BJ (cell line): ENCODE measurements at regions not wholly inside any gene's neighbourhood (a gene's known extent, or its start where the extent isn't known, plus 50 kb on each side); places are given as distances from the start of the nearest gene placed in this dataset.

ENCODE experiments used
- CTCF ChIA-PET: fragments of 350-600 bp; formaldehyde crosslinking; extraction: SDS; loops from one replicate; lab custom pipeline; 2021; ENCODE audit warnings: antibody characterized with exemption, inconsistent platforms; lab: Yijun Ruan, JAX
- POLR2A ChIA-PET: fragments of 300-600 bp; sonication (Branson Sonifier 250); formaldehyde crosslinking; extraction: SDS; loops from one replicate; lab custom pipeline; 2021; ENCODE audit warnings: antibody characterized with exemption; lab: Charles Lee
- DNase-seq: peaks from one replicate; pipeline ENCODE4 v3.0.0-alpha.2; 2011; ENCODE audit warnings: low read depth
- H3K27me3 ChIP-seq: 2 replicates; pipeline ENCODE4 v1.6.0; 2011; ENCODE audit warnings: low read length; ENCODE audit not compliant: control insufficient read depth, insufficient read depth
- H3K36me3 ChIP-seq: 2 replicates; pipeline ENCODE4 v1.5.1; 2011; ENCODE audit warnings: low read length; ENCODE audit not compliant: control insufficient read depth, insufficient read depth
- H3K4me3 ChIP-seq: 2 replicates; pipeline ENCODE4 v1.5.1; 2011; ENCODE audit warnings: low read depth, mild to moderate bottlenecking, control low read depth, low read length
- TF ChIP-seq, protein P1 (sequence below): IDR thresholded peaks from 2 replicates; pipeline ENCODE4 v1.5.1; 2011; ENCODE audit warnings: low read depth, mild to moderate bottlenecking, control low read depth, inconsistent platforms, low read length, moderate library complexity; ENCODE audit not compliant: insufficient read depth

DNA sequence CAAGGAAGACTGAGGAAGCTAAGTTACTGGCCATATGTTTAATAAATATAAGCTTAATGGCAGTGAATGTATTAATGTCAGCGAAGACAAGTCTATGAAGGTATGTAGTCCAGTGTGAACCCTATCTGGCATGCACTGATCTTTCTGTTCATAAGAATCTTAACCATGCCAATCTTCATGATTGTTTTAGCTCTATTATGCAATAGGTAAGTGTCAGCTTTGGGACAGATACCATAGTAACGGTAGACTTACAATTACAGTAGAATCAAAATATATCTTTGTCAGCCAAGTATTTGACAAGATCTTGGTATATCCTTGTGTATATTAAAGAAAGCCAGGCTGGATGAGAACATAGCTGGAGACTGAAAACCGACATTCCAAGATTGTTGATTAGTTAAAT lies 428.5 kb downstream of the SPRY2 start:
- H3K36me3 ChIP-seq = no peaks in the 10 kb centered on the region
- ChIA-PET POLR2A (no interaction called here), CTCF (interaction anchor here (1.0 kb wide), 1 partner anchor 12 kb away, joined by 3 read pairs; no protein-coding TSS in a partner anchor)
- DNase-seq = no peak
- TF ChIP-seq, protein P1, sequence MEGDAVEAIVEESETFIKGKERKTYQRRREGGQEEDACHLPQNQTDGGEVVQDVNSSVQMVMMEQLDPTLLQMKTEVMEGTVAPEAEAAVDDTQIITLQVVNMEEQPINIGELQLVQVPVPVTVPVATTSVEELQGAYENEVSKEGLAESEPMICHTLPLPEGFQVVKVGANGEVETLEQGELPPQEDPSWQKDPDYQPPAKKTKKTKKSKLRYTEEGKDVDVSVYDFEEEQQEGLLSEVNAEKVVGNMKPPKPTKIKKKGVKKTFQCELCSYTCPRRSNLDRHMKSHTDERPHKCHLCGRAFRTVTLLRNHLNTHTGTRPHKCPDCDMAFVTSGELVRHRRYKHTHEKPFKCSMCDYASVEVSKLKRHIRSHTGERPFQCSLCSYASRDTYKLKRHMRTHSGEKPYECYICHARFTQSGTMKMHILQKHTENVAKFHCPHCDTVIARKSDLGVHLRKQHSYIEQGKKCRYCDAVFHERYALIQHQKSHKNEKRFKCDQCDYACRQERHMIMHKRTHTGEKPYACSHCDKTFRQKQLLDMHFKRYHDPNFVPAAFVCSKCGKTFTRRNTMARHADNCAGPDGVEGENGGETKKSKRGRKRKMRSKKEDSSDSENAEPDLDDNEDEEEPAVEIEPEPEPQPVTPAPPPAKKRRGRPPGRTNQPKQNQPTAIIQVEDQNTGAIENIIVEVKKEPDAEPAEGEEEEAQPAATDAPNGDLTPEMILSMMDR = no peak
- no peaks in the 10 kb centered on the region for H3K27me3 ChIP-seq
- no peak overlapping the region for H3K4me3 ChIP-seq

DNA sequence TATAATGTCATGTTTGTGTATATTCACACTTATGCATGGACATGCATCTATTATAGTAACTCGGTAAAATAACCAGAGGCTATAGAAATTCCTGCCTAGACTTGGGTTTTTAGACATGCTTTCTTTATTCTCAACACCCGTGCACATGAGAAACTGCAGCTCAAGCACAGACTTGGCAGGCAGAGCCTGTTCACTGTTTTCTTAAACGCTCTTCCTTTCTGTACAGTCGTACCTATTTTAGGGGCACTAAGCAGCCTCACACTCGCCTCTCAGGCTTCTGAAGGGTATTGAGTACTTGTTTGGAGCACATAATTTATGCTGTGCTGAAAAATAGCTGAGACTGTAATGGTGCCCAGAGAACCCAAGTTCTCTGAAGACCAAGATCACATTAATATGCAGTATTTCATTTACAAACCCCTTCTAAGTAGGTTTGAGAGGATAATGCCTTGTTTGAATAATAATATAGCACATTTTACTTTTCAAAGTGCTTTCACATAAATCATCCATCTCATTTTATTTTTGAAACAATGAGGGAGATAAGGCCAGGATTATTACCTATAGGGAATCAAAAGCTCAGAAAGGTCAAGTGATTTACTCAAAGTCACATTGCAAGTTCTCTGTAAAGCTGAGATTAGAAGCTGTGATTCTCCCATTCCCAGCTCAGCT lies 429.9 kb downstream of the SPRY2 start:
- TF ChIP-seq, protein P1 = no peak
- ChIA-PET POLR2A (no interaction called here), CTCF (interaction anchor here (1.2 kb wide), 1 partner anchor 10 kb away, joined by 3 read pairs; no protein-coding TSS in a partner anchor)
- DNase-seq = no peak
- Histone ChIP-seq H3K27me3 (no peaks in the 10 kb centered on the region), H3K36me3 (no peaks in the 10 kb centered on the region), H3K4me3 (no peak overlapping the region)

DNA sequence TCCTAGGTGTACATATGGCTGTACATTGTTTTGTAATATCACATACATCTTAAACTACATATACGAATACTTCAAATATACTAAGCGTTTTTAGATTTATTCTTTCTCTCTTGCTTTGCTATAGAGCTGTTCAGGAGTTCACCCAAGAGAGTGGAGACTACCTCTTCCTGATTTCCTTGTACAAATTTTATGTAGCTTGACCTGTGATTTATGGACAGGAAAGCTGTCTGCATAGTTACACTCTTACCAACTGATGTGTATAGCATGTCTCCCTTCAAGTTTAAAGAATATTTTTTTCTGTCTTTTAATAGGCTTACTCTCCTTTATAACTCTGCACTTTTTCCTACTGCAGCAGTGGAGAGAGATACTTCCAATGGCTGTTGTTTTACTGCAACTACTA lies 428.7 kb downstream of the NDFIP2 start:
- CTCF ChIA-PET = no interaction called here
- H3K27me3 ChIP-seq = no peaks in the 10 kb centered on the region
- TF ChIP-seq, protein P1 = no peak
- no peaks in the 10 kb centered on the region for H3K36me3 ChIP-seq
- no peak for DNase-seq
- H3K4me3 ChIP-seq = no peak overlapping the region
- POLR2A ChIA-PET = no interaction called here

DNA sequence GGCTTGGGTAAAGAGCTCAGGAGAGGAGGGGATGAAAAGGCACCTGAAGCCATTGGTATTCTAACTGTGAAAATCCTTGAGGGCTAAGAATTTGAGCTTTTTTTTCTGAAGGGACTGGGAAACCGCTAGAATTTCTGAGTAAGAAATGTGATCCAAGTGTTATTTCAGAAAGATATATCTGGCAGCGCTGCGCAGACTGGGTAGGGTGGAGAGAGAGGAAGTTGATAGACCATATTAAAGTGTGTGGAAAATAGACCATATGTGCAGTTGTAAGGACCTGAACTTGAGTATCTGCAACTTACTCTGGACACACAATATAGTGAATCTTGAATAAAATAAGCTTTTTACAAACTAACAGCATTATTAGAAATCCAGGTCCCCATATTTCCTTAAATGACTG lies 427.4 kb downstream of the NDFIP2 start:
- DNase-seq = no peak
- no peak overlapping the region for H3K4me3 ChIP-seq
- POLR2A ChIA-PET = no interaction called here

GRCh38 chr13:79907527-79907926 lies 426.6 kb downstream of the NDFIP2 start:
- POLR2A ChIA-PET = no interaction called here
- Histone ChIP-seq H3K36me3 (no peaks in the 10 kb centered on the region), H3K4me3 (no peak overlapping the region), H3K27me3 (no peaks in the 10 kb centered on the region)
- TF ChIP-seq, protein P1 = no peak
- CTCF ChIA-PET = interaction anchor here (1.3 kb wide), 1 partner anchor 12 kb away, joined by 3 read pairs; no protein-coding TSS in a partner anchor
- DNase-seq = no peak

More for the DNA sequence above, 427.4 kb downstream of the NDFIP2 start:
- CTCF ChIA-PET = interaction anchor here (0.8 to 1.3 kb wide), 2 partner anchors 10 to 11 kb away, joined by 3 to 4 read pairs; no protein-coding TSS in a partner anchor
- H3K27me3 ChIP-seq = no peaks in the 10 kb centered on the region
- H3K36me3 ChIP-seq = no peaks in the 10 kb centered on the region
- TF ChIP-seq, protein P1 = no peak
